ENCODE measurements at regions not wholly inside any gene's neighbourhood (a gene's known extent, or its start where the extent isn't known, plus 50 kb on each side); places are given as distances from the start of the nearest gene placed in this dataset.
"Not testable (repeated sequence)": the region's sequence is repeated elsewhere in the genome, so short reads cannot be mapped to it uniquely, and the experiment has no call there.

- H3K36me3 Mint-ChIP-seq (ENCODE audit: low read depth) = no peaks in the 10 kb centered on the region
- H3K4me3 Mint-ChIP-seq = no peak overlapping the region
- DNase-seq (ENCODE audit: low read depth, low spot score) = no peak
- no peaks in the 10 kb centered on the region for H3K4me1 Mint-ChIP-seq
- H3K9me3 Mint-ChIP-seq = peaks cover 2% of the 10 kb centered on the region
- no peaks in the 10 kb centered on the region for H3K27me3 Mint-ChIP-seq (ENCODE audit: low read depth)
- H3K27ac Mint-ChIP-seq (ENCODE audit: unreplicated experiment) = no peak overlapping the region
- TF ChIP-seq CTCF (conservative IDR thresholded peaks at IDR 0.05) = no peak
Measured at GRCh38 chr7:133157045-133157444, 75.2 kb upstream of the CHCHD3 start.

- H3K27me3 Mint-ChIP-seq (ENCODE audit: low read depth) = peaks cover 4% of the 10 kb centered on the region
- no peaks in the 10 kb centered on the region for H3K9me3 Mint-ChIP-seq
- DNase-seq (ENCODE audit: low read depth, low spot score) = no peak
- no peak overlapping the region for H3K4me3 Mint-ChIP-seq
- no peak for TF ChIP-seq CTCF (conservative IDR thresholded peaks at IDR 0.05)
- H3K4me1 Mint-ChIP-seq = no peaks in the 10 kb centered on the region
- no peaks in the 10 kb centered on the region for H3K36me3 Mint-ChIP-seq (ENCODE audit: low read depth)
- H3K27ac Mint-ChIP-seq (ENCODE audit: unreplicated experiment) = no peak overlapping the region
Measured at GRCh38 chr7:133164498-133164897, 82.6 kb upstream of the CHCHD3 start.

- DNase-seq (ENCODE audit: low read depth, low spot score) = no peak
- Mint-ChIP-seq H3K36me3 (ENCODE audit: low read depth) (no peaks in the 10 kb centered on the region), H3K4me3 (no peak overlapping the region), H3K27ac (ENCODE audit: unreplicated experiment) (no peak overlapping the region), H3K27me3 (ENCODE audit: low read depth) (peaks cover 4% of the 10 kb centered on the region), H3K9me3 (no peaks in the 10 kb centered on the region), H3K4me1 (no peaks in the 10 kb centered on the region)
- no peak for TF ChIP-seq CTCF (conservative IDR thresholded peaks at IDR 0.05)
Measured at GRCh38 chr7:133165001-133165400, 83.1 kb upstream of the CHCHD3 start.

GRCh38 chr7:133165529-133165928 is 83.6 kb upstream of the CHCHD3 start:
- Mint-ChIP-seq H3K9me3 (no peaks in the 10 kb centered on the region), H3K4me3 (no peak overlapping the region), H3K4me1 (no peaks in the 10 kb centered on the region), H3K27ac (ENCODE audit: unreplicated experiment) (no peak overlapping the region), H3K27me3 (ENCODE audit: low read depth) (peaks cover 4% of the 10 kb centered on the region), H3K36me3 (ENCODE audit: low read depth) (no peaks in the 10 kb centered on the region)
- DNase-seq (ENCODE audit: low read depth, low spot score) = no peak
- TF ChIP-seq CTCF (conservative IDR thresholded peaks at IDR 0.05) = no peak

GRCh38 chr7:133167300-133167699 is 85.4 kb upstream of the CHCHD3 start:
- H3K9me3 Mint-ChIP-seq = no peaks in the 10 kb centered on the region
- DNase-seq (ENCODE audit: low read depth, low spot score) = no peak
- H3K27me3 Mint-ChIP-seq (ENCODE audit: low read depth) = peaks cover 4% of the 10 kb centered on the region
- TF ChIP-seq CTCF (conservative IDR thresholded peaks at IDR 0.05) = no peak
- peak overlapping the region; percentile 48 for H3K27ac Mint-ChIP-seq (ENCODE audit: unreplicated experiment)
- H3K4me3 Mint-ChIP-seq = no peak overlapping the region
- no peaks in the 10 kb centered on the region for H3K36me3 Mint-ChIP-seq (ENCODE audit: low read depth)
- H3K4me1 Mint-ChIP-seq = no peaks in the 10 kb centered on the region

- H3K4me3 Mint-ChIP-seq; H3K36me3 Mint-ChIP-seq (ENCODE audit: low read depth); H3K9me3 Mint-ChIP-seq; H3K27ac Mint-ChIP-seq (ENCODE audit: unreplicated experiment); H3K27me3 Mint-ChIP-seq (ENCODE audit: low read depth); H3K4me1 Mint-ChIP-seq; DNase-seq (ENCODE audit: low read depth, low spot score): not testable (repeated sequence)
Measured at GRCh38 chr7:133169167-133169822, 83.6 kb upstream of the EXOC4 start.

GRCh38 chr7:133177476-133177875 is 75.4 kb upstream of the EXOC4 start:
- not testable (repeated sequence) for H3K4me1 Mint-ChIP-seq; H3K9me3 Mint-ChIP-seq; DNase-seq (ENCODE audit: low read depth, low spot score); H3K4me3 Mint-ChIP-seq; H3K36me3 Mint-ChIP-seq (ENCODE audit: low read depth); H3K27ac Mint-ChIP-seq (ENCODE audit: unreplicated experiment); H3K27me3 Mint-ChIP-seq (ENCODE audit: low read depth)

Measured in neural crest cell (in vitro differentiated cells).